HG03175 (cell line): ENCODE measurements at regions not wholly inside any gene's neighbourhood (a gene's known extent, or its start where the extent isn't known, plus 50 kb on each side); places are given as distances from the start of the nearest gene placed in this dataset.

Source experiments
- ATAC-seq: cut with Tn5 transposase; IDR thresholded peaks from one replicate; pipeline ENCODE4 v1.9.1; 2021; ENCODE audit warnings: mild to moderate bottlenecking, moderate library complexity; ENCODE audit not compliant: unreplicated experiment

DNA sequence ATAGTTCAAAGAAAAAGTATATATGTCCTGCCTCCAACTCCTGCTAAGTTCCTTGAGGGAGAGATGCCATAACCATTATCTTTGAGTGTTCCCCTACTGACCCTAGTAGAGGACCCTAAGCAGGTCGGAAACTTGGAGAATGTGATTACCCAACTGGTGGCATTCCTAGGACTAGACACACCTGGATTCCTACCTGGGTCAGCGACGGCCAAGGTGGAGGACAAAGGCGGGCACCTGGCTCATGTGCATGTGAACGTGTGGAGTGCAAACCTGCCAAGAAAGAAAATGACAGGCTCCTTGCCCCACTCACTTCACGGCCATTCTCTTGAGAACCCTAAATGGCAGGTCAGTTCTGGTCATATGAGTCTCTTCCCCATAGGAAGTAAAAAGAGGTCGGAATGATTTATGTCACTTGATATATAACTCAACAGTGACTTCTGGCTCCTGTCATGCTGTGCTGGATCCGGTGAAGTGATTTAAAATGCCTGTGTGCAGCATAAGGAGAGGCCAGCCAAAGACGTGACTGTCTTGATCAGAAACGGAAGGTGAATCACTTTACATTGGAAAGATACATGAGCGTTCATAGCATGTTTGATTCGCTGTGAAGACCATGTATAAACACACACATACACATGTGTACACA, 371.6 kb downstream of the EIPR1 start:
- ATAC-seq, result no peak

GRCh38 chr2:3001615-3002560, 375.7 kb downstream of the EIPR1 start:
- no peak for ATAC-seq

DNA sequence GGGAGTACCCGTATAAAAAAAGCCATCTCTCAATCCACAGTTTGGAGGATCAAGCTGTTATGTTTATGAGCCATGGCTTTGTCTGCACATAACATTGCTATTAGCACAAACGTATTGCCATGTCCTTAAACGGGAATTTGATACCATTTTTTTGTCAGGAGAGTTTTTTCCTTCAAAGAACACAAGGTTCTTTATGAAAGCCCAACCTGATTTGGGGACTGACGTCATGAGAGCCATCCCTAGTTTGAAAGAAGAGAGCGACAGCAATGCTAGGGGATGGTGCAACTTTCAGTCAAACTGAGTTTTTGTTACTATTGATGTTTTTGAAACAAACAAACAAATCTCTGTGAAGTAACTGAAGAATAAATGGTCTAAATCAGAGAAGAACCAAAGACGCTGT, 376.6 kb downstream of the EIPR1 start:
- ATAC-seq, result no peak

- ATAC-seq, result no peak
Measured at GRCh38 chr2:3000125-3000524, 377.5 kb downstream of the EIPR1 start.

DNA sequence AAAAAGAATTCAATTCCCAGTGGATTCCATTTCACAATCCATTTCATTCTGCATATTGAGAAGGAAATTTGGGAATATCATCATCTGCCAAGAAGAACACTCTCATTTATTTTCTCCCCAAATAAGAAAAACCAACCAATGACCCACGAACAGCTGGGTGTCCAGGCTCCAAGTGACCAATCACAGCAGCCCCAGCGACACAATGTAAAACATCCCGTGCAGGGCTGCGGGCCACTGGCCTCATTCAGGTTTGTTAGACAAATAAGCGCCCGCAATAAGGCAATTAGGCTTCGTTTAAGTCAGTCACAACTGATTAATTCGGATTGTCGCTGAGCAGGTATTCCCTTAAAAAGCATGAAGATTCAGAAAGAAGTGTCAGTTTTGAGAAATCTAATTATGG, 378.6 kb downstream of the EIPR1 start:
- ATAC-seq, result no peak

- ATAC-seq, result no peak
Measured at GRCh38 chr2:2993172-2993692, 384.4 kb downstream of the EIPR1 start.

DNA sequence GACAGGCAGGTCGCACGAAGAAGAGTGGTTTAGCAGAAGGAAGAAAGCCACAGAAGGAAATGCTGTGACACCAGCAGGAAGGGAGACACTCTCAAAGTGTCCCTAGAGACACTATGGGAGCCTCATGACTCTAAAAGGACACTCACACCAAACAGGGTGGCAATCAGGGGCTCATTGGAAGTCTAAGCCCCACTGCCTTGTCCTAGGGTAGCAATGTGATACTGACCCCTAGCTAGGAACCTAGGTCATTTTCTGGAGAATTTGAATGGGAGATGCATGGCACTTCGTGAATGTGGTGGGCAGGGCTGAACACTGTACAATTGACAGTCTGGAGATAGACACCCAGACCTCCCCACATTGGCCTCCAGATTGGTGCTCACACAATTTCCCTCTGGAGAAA, 385.0 kb downstream of the EIPR1 start:
- ATAC-seq, result no peak

GRCh38 chr2:2985020-2985419, 392.6 kb downstream of the EIPR1 start:
- ATAC-seq, result no peak

GRCh38 chr2:2981000-2981399, 396.6 kb downstream of the EIPR1 start:
- ATAC-seq, result no peak

DNA sequence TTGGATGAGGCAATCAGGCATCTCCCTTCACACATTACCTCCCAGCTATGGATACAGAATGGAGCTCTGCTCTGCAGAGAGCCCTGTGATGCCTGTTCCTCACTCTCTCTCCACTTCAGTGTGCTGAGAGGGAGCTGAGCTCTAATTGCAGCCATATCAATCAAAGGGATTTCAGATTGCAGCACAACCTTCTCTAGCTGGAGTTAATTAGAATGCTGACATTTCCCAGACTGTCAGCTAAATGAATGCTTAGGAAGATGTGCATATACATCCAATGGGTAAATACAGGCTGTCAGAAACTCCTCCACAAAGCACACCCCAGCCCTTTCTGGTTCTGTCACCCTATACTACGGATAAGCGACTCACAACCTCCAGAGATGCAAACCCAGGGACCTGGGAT, 402.6 kb downstream of the EIPR1 start:
- no peak for ATAC-seq

- ATAC-seq, result no peak
Measured at GRCh38 chr2:2960441-2961133, 417.0 kb downstream of the EIPR1 start.

- ATAC-seq, result no peak
Measured at GRCh38 chr2:2950403-2950952, 427.1 kb downstream of the EIPR1 start.

- no peak for ATAC-seq
Measured at GRCh38 chr2:2947406-2947805, 430.2 kb downstream of the EIPR1 start.

GRCh38 chr2:2942906-2943305, 434.7 kb downstream of the EIPR1 start:
- no peak for ATAC-seq

DNA sequence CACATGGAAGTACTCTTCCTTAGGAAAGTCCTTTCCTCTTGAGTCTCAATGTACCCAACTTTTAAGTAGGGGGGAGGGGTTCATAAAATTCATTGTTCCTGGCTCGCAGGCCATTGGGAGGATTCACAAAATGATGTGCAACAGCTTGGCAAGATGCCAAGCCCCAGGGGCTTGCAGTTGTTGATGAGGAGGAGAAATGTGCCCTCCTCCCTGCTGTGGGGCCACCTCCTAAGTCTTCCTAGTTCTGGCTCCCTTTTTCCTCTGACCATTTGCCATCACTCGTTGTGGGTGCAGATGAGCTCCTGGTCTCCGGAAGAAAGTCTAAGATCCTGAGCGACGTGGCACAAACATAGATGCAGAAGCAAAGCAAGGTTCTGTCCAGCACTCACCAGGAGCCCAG, 435.4 kb downstream of the EIPR1 start:
- no peak for ATAC-seq

GRCh38 chr2:2941205-2941604, 436.4 kb downstream of the EIPR1 start:
- ATAC-seq, result no peak

DNA sequence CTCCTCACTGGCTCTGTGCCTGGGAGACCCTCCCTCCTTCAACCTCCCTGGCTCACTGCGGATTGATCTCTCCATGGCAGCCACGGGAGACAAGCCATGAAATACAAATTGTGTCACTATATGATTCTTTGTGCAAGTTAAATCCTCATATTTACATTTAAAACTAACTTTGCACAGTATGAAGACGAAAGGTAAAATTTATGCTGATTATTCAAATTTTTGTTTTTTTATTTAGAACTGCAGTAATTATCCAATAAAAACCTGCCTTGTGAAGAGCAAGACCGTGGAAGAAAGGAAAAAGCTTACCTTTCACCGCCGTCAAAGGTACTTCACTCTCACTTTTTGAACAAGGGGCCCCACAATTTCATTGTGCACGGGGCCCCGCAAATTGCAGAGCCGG, 436.9 kb downstream of the EIPR1 start:
- no peak for ATAC-seq

GRCh38 chr2:2940061-2940460, 437.6 kb downstream of the EIPR1 start:
- no peak for ATAC-seq

DNA sequence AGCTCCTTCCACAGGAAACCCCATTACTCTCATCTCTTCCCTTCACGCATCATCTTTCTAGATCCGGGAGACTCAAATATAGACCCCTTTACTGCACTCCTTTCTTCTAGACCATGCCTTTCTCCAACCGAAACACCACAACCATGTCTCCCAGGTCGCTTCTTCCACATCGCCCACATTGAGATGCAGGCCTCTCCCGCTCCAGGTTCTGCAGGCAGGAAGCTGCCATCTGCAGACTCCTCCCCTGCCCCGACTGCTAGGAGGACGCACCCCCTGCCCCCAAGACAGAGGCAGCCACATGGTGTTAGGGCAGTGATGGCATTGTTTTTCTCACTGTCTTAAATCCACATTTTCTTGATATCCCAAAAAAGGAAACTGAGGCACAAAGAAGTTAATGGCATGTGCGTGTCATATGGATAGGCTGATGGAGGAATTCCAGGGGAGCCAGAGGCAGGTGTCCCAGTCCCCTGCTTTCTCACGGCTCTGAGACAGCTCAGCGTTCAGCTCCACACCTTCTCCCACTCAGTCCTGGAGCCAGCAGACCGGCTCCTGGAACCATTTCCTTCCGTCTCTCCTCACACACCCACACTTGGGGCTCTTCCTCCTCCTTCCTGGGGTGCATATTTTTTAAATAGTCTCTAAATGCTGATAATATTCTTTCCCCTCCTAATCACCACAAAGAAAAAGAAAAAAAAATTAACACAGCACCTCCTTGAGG, 438.4 kb downstream of the EIPR1 start:
- ATAC-seq, result no peak

- ATAC-seq, result no peak
Measured at GRCh38 chr2:2938481-2938880, 439.1 kb downstream of the EIPR1 start.
